Femur (tissue), 1 donor: ENCODE measurements at regions not wholly inside any gene's neighbourhood (a gene's known extent, or its start where the extent isn't known, plus 50 kb on each side); places are given as distances from the start of the nearest gene placed in this dataset.

Experiments used
- DNase-seq: peaks from one replicate; pipeline ENCODE4 v3.0.0-alpha.2; 2017

DNA sequence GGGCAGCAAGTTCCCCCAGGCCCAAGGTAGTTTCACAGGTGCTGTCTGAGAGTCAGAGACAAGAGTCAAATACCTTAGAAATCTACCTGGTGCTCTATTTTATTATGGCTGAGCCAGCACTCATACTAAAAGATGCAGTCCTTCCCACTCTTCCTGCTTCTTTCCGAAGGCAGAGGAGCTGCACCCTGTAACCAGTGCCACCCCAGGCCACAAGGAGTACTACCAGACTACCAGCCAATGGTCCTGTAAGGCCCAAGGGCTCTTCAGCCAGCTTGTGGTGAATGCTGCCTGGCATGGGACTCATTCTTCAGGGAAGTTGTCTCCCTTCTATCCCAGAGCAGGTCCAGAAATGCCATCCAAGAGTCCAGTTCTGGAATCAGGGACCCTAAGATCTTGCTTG lies 203.8 kb upstream of the DUSP10 start:
- DNase-seq, result no peak

DNA sequence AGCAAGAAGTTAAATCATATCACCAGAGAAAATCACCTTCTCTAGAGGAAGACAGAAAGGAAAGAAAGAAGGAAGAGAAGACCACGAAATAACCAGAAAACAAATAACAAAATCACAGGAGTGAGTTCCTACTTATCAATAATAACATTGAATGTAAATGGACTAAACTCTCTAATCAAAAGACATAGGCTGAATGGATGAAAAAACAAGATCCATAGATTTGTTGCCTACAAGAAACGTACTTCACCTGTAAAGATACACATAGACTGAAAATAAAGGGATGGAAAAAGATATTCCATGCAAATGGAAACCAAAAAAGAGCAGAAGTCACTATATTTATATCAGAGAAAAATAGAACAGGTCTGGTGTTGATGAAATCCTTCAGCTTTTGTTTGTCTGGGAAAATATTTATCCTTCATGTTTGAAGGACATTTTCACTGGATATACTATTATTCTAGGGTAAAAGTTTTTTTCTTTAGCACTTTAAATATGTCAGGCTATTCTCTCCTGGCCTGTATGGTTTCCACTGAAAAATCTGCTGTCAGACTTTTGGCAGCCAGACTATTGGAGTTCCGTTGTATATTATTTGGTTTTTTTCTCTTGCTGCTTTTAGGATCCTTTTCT lies 202.5 kb upstream of the DUSP10 start:
- DNase-seq, result no peak

DNA sequence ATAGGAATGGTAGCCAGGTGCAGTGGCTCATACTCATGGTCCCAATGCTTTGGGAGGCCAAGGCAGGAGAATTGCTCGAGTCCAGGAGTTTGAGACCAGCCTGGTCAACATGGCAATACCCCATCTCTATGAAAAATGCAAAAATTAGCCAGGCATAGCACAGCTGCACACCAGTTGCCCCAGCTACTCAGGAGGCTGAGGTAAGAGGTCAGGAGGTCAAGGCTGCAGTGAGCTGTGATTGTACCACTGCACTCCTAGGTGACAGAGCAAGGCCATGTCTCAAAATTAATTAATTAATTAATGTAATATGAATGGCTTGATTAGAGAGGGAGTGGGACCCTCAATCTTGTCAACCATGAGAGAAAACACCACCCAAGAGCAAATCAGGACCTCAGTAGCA lies 198.7 kb upstream of the DUSP10 start:
- DNase-seq, result no peak

DNA sequence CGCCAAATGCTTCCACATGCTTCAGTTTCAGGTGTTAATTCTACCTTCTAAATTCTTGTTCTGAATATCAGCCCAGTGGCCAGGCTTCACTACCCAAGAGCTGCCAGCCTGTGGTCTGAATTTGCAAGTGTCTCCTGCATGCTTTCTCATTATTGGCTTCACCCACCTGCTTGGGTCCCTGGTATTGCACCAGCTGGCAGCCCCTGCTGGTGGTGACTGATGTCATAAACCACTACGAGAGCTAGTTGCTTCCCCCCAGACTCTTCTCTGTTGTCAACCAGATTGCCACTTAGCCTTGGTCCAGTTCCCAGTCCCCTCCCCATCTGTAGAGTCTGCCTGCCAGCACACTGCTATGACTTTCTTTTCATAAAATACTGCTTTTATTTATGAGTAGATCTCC lies 197.7 kb upstream of the DUSP10 start:
- DNase-seq, result peak; percentile 53

DNA sequence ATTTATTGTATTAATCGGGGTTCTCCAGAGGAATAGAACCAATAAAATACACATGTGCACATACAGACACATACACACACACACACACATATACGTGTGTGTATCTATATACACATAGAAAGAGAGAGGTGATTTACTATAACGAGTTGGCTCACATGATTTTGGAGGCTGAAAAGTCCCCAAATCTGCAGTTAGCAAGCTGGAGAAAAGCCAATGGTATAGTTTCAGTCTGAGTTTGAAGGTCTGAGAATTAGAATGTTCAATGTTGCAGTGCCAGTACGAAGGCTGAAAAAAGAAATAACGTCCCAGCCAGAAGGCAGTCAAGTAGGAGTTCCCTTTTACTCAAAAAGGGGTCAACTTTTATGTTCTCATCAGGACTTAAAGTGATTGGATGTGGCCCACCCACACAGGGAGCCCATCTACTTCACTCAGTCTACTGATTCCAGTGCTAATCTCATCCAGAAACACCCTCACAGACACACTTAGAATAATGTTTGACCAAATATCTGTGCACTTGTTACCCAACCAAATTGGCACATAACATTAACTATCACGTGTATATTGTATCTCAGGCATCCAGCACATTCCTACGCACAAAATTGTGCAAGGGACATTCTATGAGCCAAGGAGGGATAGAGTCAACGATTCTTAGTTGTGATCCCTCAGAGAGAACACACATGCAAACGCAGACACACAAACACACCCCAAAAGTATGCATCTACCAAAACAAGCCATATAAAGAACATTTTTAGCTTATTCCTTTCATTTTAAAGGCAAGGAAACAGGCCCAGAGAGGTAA lies 195.5 kb upstream of the DUSP10 start:
- no peak for DNase-seq

DNA sequence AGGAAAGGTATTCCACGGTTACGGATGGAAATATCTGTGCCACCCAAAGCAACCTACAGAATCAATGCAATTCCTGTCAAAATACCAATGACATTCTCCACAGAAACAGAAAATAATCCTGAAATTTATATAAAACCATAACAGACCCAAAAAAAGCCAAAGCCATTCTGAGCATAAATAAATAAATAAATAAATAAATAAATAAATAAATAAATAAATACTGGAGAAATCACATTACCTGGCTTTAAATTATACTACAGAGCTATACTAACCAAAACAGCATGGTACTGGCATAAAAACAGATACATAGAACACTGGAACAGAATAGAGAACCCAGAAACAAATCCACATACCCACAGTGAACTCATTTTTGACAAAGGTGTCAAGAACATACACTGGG lies 191.9 kb upstream of the DUSP10 start:
- no peak for DNase-seq

DNA sequence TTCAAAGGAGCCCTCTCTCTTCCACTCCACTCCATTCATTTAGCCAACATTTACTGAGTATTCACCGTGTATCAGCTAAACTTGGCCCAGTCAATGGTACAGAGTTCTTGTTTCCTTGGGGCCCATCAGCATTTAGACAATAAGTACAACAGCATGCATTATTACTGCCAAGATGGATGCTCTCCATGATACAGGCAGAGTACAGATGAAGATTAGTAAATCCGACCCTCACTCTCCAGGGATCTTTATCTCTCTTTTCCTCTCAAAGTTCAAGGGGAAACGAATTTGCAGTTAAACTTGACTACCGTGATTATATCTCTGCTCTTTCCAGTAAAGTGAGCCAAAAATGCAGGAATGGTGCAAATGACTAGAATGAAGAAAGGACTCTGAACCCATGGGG lies 184.6 kb upstream of the DUSP10 start:
- no peak for DNase-seq

DNA sequence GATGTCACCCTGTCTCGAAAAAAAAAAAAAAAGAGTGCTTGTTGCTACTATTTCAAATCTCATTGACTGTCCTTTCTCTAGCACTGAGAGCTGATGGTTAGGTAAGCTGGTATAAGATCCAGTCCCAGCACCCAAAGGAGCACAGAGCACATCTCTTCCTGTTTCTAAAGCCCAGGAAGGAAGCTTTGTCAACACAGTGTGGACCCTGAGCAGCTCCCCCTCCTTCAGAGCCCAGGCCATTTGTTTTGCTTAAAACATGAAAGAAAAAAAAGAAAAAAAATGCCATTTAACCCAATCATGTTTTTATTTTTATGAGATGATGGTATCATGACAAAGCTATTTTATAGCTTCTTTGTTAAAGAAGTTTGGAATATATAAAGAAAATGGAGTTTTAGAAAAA lies 184.1 kb upstream of the DUSP10 start:
- no peak for DNase-seq

DNA sequence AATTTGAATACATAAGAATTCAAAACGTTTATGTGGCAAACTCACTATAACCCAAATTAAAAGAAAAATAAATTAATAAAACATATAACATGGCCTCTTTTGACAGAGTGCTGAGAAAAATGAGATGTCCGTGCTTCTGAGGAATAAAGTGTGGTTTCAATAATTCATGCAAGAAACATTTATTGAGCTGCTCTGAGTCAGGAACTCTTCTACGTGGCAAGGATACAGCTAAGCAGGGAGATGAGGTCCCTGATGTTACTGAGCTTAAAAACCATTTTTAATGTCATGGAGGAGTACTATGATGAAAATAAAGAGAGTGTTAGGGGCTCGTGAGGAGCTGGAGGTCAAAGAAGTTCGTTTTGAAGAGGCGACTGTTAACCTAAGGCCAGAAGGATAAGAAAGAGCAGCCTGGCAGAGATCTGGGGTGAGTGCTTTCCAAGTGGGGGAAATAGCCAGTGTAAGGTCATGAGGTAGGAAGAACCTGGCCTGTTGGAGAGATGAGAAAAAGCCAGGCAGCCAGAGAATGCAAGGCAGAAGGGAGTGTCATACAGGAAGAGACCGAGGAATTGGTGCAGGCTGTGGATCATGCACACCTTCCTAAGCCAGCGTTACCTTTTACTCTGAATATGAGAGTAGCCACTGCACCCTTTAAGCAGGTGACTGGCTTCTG lies 182.2 kb upstream of the DUSP10 start:
- no peak for DNase-seq

DNA sequence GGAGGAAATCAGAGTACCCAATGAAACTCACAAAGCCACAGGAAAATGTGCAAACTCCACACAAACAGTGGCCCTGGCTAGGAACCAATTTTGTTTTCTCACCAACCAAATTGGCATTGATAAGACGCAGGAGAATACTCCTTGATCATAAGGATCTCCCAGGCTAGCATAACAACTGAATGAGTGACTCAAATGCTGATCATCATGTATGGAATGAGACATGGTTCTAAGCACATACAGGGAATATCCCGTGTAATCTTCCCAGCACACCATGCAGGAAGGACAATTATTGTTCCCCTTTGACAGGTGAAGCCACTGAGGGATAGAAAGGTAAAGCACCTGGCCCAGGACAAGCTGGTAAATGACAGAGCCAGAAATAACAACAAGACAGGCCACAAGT lies 180.0 kb upstream of the DUSP10 start:
- no peak for DNase-seq

DNA sequence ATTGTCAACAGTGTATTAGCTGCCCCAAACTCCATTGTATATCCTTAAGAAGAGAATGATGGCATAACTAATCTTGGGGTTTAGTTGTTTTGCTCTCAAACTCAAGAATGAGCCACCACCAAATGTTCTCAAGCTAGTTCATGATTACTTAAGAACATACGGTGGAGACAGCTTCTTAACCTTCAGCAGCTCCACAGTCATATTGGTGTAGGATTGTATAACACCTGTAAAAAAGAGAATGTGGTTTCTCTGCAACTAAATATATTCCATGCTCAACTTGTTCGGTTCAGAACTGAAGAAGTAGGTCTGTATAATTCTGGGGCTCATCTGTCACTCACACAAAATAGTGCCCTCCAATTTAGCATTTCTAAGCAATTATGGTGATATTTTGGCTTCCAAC lies 177.9 kb upstream of the DUSP10 start:
- no peak for DNase-seq

DNA sequence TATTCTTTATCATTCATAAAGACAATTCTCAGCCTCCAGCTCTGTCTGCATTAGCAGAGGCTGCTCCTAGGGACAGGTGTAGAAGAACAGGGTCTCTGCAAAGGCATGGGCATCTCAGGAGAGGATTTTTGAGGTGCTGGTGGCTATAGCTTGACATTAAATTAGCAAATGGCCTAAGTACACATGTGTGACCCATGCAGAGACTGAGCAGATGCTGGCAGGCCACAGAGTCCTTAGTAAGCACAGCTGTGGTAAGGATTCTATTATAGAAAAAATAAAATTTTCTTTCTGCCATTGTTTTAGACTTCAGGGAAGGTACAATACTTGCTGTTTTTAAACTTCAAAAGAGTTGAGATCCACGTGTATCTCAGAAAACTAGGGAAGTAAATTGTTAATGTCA lies 177.5 kb upstream of the DUSP10 start:
- no peak for DNase-seq

DNA sequence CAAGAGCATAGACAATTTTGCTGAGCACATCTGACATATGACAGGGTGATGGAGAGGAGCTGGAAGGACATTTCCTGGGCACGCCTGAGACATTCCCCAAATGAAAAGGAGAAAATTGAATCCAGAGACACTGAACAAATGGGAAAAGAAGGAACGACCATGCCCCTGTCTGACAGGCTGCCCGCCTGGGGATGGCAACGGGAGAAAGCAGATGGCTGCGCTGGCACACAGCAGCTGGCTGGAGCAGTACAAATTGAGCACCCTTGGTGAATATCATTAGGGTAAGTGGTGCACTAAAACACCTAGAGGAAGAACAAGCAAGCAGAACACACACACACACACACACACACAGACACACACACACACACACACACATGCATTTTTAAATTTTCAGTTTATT lies 174.3 kb upstream of the DUSP10 start:
- no peak for DNase-seq

DNA sequence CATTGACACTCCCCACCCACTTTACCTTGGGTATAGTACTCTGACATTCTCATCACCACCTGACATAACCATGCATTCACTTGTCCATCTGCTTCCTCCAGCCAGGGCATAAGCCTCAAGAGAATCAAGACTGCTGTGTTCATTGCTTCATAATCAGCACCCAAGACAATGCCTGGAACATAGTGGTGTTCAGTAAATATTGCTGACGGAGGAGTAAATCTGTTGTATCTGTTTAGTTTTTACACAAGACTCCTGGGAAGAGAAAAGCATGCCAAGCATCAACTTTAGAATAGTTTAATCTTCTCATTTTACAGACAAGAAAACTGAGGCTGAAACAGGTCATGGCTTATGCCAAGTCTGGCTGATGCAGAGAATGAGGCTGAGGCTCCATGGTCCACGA lies 173.9 kb upstream of the DUSP10 start:
- DNase-seq, result no peak

DNA sequence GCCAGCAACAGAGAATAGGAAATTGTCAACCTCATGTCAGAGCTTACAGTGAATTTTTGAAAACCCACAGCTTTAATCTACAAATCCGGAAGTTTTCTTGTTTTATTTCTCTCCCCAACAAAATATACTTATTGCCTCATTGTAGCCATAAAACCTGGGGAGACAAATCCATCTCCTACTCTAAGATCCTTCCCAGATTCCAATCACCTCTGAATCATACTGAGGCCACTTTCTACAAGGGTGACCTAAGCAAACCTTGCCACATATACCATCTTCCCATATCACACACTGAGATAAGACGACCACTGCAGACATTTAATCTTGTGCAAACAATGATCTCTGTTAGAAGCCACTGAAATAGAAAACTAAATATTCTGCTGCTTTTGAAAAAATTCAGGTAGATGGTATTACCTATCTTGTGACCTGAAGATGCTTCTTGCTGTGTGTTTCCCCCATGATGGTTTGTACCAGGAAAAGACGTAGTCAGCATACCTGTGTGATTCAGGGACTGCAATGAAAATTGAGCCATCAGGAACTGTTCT lies 171.5 kb upstream of the DUSP10 start:
- no peak for DNase-seq

DNA sequence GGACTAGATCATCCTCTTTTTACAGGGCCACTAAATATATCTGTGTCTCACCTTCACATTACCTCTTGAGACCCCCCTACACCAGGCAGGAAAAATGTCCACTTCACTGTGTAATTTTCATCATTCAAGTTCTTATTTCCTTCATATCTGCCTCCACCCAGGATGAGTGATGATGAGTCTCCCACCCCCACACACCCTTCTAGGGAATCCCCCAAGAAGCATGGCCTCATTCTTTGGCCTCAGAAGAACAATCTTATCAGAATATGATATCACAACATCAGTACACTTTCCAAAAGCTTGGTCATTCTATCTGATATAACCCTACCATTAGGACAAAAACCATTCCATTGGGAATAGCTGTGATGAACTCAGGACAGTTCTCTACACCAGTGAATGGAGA lies 170.3 kb upstream of the DUSP10 start:
- DNase-seq, result no peak

DNA sequence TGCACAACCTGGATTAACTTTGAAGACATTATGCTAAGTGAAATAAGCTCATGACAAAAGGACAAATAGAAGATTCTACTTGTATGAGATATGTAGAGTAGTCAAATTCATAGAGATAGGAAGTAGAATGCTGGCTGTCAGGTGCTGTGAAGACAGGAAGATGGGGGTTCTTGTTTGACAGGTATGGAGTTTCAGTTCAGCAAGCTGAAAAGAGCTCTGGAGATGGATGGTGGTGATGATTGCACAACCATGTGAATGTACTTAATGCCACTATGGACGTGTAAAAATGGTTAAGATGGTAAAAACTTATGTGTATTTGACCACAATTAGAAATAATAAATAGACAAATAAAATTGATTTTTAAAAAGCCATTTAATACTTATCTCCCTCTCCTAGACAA lies 169.8 kb upstream of the DUSP10 start:
- DNase-seq, result no peak

DNA sequence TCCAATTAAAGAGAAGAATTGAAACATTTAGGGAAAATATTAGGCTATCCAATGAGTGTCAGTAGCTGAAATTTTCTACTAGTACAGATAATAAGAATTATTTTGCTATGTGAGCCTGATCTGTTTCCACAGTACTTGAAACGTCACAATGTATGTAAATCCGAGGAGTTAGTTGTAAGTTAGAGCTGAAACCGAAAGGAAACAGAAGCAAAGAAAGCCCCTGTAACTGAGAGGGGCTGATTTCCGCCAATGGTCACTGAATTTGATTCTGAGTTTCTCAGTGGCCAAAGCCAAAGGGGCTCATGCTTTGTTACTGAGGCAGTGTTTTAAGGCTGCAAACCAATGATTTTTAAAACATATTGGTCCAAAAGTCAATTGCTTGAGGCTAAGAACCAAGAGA lies 168.3 kb upstream of the DUSP10 start:
- DNase-seq, result no peak

DNA sequence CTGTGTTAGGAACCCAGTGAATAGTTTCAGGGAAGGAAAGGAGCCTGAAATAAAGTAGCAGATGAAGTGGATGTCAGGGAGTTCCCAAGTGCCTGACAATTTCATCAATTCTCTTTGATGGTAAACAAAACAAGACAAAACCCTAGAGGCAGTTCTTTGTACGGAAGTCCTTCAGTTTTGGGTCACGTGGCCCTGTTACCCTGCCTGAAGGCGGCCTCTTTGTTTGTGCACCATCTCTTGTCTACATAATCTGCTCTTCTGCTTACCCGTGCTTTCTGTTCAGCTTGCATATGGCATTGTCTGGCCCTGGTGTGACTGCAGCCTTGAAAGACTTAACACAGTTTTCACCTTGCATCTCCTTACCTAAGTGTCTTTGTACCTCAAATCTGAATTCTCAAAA lies 166.7 kb upstream of the DUSP10 start:
- DNase-seq, result no peak

DNA sequence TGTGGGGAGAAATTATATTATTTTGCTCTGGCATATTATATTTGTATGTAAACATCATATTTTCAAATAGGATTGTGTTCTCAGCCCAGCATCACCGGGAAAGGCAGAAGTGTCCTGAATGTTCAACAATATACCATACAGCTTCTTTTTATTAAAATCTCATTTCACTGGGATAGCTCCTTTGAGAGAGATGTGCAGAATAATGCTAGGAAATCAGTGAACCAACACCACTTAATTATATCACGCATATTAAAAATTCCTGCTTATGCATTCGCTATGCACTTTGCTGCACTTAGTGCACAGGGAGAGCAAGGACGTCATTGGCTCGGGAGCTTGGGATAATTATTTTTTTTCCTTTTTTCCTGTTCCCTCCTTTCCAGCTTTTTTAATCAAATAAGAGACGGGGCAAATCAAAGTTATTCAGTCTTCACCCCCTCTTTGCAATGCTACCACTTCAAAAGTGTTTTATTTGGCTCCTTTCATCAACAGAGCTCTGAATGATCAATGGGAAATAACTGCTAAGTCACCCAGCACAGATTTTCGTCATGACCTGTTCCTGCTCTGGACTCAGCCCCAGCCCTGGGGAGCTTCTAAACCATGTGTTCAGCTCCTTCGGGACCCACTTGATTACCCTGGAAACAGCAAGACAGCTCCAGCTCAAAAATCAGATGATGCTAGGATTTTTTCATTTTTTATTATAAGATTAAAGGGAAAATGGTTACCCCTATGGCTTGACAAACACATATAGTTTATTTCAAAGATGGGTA lies 165.5 kb upstream of the DUSP10 start:
- DNase-seq, result no peak

DNA sequence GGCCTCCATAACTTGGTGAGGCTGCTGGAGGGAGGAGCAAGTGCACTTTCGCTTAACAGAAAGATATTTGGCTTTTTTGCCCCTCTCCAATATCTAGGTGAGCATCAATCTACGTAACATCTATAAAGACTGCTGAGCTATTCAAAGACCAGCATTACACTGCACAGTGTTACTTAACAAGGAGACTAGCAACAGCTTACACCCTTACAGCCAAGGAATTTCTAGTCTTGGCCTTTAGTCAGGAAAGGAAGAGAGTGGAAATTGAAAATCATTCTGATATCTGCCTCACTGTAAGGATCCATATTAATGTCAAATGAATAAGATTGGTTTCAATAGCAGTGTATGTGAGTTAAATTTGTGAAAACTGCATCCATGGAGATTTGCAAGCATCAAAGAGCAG lies 163.9 kb upstream of the DUSP10 start:
- DNase-seq, result no peak

DNA sequence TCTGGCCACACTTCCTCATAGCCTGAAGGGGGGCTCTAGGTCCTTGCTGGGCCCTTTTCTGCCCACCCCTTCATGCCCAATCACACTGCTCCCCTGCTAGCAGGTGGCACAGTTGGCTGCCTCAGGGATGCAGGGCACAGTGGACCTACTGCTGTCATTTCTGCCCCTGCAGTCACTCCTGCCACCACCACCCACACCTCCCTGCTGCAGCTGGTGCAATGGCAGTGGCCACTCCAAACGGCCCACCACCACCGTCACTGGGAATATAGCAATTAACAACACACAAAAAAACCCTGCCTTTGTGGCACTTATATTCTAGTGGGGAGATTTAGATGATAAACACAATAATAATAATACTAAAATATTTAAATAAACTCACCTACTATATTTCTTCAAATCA lies 162.4 kb upstream of the DUSP10 start:
- no peak for DNase-seq

DNA sequence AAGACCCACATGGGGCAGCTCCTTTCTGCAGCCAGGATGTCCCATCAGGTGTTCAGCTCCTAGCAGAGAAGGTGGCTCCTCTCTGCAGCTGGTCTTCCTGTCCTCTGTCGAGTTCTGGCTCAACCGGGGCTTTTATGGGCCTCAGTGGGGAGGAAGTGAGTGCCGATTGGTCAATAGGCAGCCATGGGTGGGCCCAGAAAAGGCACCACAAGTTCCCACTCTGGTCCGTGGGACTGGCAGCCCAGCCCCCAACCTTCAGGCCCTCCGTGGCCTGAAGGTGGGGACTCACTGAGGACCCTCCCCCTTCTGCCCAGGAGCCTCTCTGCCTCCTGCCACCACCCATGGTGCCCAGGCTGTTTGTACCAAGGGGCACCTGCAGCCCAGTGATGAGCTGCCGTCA lies 161.7 kb upstream of the DUSP10 start:
- no peak for DNase-seq
